ENCODE measurements at regions not wholly inside any gene's neighbourhood (a gene's known extent, or its start where the extent isn't known, plus 50 kb on each side); places are given as distances from the start of the nearest gene placed in this dataset.
"Not testable (repeated sequence)": the region's sequence is repeated elsewhere in the genome, so short reads cannot be mapped to it uniquely, and the experiment has no call there.

- CTCF ChIA-PET, result no interaction called here
- no peaks in the 10 kb centered on the region for H3K36me3 Mint-ChIP-seq (ENCODE audit: low read depth)
- H3K4me3 Mint-ChIP-seq, result no peak overlapping the region
- peaks cover 1% of the 10 kb centered on the region for H3K27me3 Mint-ChIP-seq
- POLR2A ChIA-PET, result no interaction called here
- H3K27ac Mint-ChIP-seq, result no peak overlapping the region
- no peaks in the 10 kb centered on the region for H3K4me1 Mint-ChIP-seq
- DNase-seq, result no peak
- peaks cover 3% of the 10 kb centered on the region for H3K9me3 Mint-ChIP-seq
Observed at GRCh38 chr6:112401083-112401482, 54.0 kb downstream of the RFPL4B start.

GRCh38 chr6:112407101-112407590 lies 60.0 kb downstream of the RFPL4B start:
- Mint-ChIP-seq H3K9me3 (no peaks in the 10 kb centered on the region), H3K27me3 (peaks cover 3% of the 10 kb centered on the region), H3K36me3 (ENCODE audit: low read depth) (no peaks in the 10 kb centered on the region), H3K27ac (no peak overlapping the region), H3K4me1 (no peaks in the 10 kb centered on the region), H3K4me3 (no peak overlapping the region)
- ChIA-PET CTCF (no interaction called here), POLR2A (no interaction called here)
- DNase-seq, result no peak

- Mint-ChIP-seq H3K4me1 (no peaks in the 10 kb centered on the region), H3K36me3 (ENCODE audit: low read depth) (no peaks in the 10 kb centered on the region), H3K9me3 (no peaks in the 10 kb centered on the region), H3K27me3 (peaks cover 3% of the 10 kb centered on the region), H3K27ac (no peak overlapping the region), H3K4me3 (no peak overlapping the region)
- POLR2A ChIA-PET, result no interaction called here
- CTCF ChIA-PET, result no interaction called here
- DNase-seq, result no peak
Observed at GRCh38 chr6:112408522-112408921, 61.4 kb downstream of the RFPL4B start.

- POLR2A ChIA-PET, result no interaction called here
- no peak overlapping the region for H3K4me3 Mint-ChIP-seq
- CTCF ChIA-PET, result no interaction called here
- no peak for DNase-seq
- H3K9me3 Mint-ChIP-seq, result no peaks in the 10 kb centered on the region
- no peak overlapping the region for H3K27ac Mint-ChIP-seq
- H3K4me1 Mint-ChIP-seq, result no peaks in the 10 kb centered on the region
- H3K27me3 Mint-ChIP-seq, result peaks cover 9% of the 10 kb centered on the region
- H3K36me3 Mint-ChIP-seq (ENCODE audit: low read depth), result no peaks in the 10 kb centered on the region
Observed at GRCh38 chr6:112409311-112409710, 62.2 kb downstream of the RFPL4B start.

- H3K36me3 Mint-ChIP-seq (ENCODE audit: low read depth), result no peaks in the 10 kb centered on the region
- POLR2A ChIA-PET, result no interaction called here
- peaks cover 7% of the 10 kb centered on the region for H3K27me3 Mint-ChIP-seq
- CTCF ChIA-PET, result no interaction called here
- no peaks in the 10 kb centered on the region for H3K9me3 Mint-ChIP-seq
- no peak for DNase-seq
- H3K4me3 Mint-ChIP-seq, result no peak overlapping the region
- no peak overlapping the region for H3K27ac Mint-ChIP-seq
- H3K4me1 Mint-ChIP-seq, result no peaks in the 10 kb centered on the region
Observed at GRCh38 chr6:112413780-112414179, 66.7 kb downstream of the RFPL4B start.

GRCh38 chr6:112415366-112415765 lies 68.2 kb downstream of the RFPL4B start:
- H3K27ac Mint-ChIP-seq, result no peak overlapping the region
- no peaks in the 10 kb centered on the region for H3K4me1 Mint-ChIP-seq
- no peak for DNase-seq
- H3K4me3 Mint-ChIP-seq, result no peak overlapping the region
- CTCF ChIA-PET, result no interaction called here
- peaks cover 3% of the 10 kb centered on the region for H3K9me3 Mint-ChIP-seq
- POLR2A ChIA-PET, result interaction anchor here (0.6 kb wide), 1 partner anchor 14 kb away, joined by 10 read pairs; no protein-coding TSS in a partner anchor
- H3K27me3 Mint-ChIP-seq, result peaks cover 7% of the 10 kb centered on the region
- no peaks in the 10 kb centered on the region for H3K36me3 Mint-ChIP-seq (ENCODE audit: low read depth)

- Mint-ChIP-seq H3K9me3 (peaks cover 3% of the 10 kb centered on the region), H3K4me1 (no peaks in the 10 kb centered on the region), H3K27me3 (peaks cover 7% of the 10 kb centered on the region), H3K36me3 (ENCODE audit: low read depth) (no peaks in the 10 kb centered on the region), H3K27ac (no peak overlapping the region), H3K4me3 (no peak overlapping the region)
- DNase-seq, result no peak
- POLR2A ChIA-PET, result no interaction called here
- CTCF ChIA-PET, result no interaction called here
Observed at GRCh38 chr6:112416866-112417265, 69.7 kb downstream of the RFPL4B start.

- H3K4me1 Mint-ChIP-seq; POLR2A ChIA-PET; H3K36me3 Mint-ChIP-seq (ENCODE audit: low read depth); H3K9me3 Mint-ChIP-seq; H3K27me3 Mint-ChIP-seq; H3K27ac Mint-ChIP-seq; DNase-seq; H3K4me3 Mint-ChIP-seq; CTCF ChIA-PET: not testable (repeated sequence)
Observed at GRCh38 chr6:112427011-112427410, 79.9 kb downstream of the RFPL4B start.

GRCh38 chr6:112427499-112427898 lies 80.4 kb downstream of the RFPL4B start:
- H3K4me1 Mint-ChIP-seq, result no peaks in the 10 kb centered on the region
- ChIA-PET CTCF (interaction anchor here (1.0 kb wide), 1 partner anchor 8 kb away, joined by 3 read pairs; no protein-coding TSS in a partner anchor), POLR2A (no interaction called here)
- DNase-seq, result no peak
- H3K27ac Mint-ChIP-seq, result no peak overlapping the region
- H3K27me3 Mint-ChIP-seq, result no peaks in the 10 kb centered on the region
- no peaks in the 10 kb centered on the region for H3K9me3 Mint-ChIP-seq
- H3K4me3 Mint-ChIP-seq, result no peak overlapping the region
- no peaks in the 10 kb centered on the region for H3K36me3 Mint-ChIP-seq (ENCODE audit: low read depth)

GRCh38 chr6:112428477-112428876 lies 81.3 kb downstream of the RFPL4B start:
- H3K9me3 Mint-ChIP-seq, result no peaks in the 10 kb centered on the region
- no peak for DNase-seq
- H3K4me1 Mint-ChIP-seq, result no peaks in the 10 kb centered on the region
- ChIA-PET POLR2A (no interaction called here), CTCF (no interaction called here)
- no peak overlapping the region for H3K4me3 Mint-ChIP-seq
- no peaks in the 10 kb centered on the region for H3K27me3 Mint-ChIP-seq
- H3K27ac Mint-ChIP-seq, result no peak overlapping the region
- H3K36me3 Mint-ChIP-seq (ENCODE audit: low read depth), result no peaks in the 10 kb centered on the region

GRCh38 chr6:112429226-112429625 lies 82.1 kb downstream of the RFPL4B start:
- Mint-ChIP-seq H3K27me3 (no peaks in the 10 kb centered on the region), H3K9me3 (no peaks in the 10 kb centered on the region), H3K4me1 (no peaks in the 10 kb centered on the region), H3K36me3 (ENCODE audit: low read depth) (no peaks in the 10 kb centered on the region), H3K4me3 (no peak overlapping the region), H3K27ac (no peak overlapping the region)
- ChIA-PET POLR2A (interaction anchor here (0.6 kb wide), 1 partner anchor 14 kb away, joined by 10 read pairs; no protein-coding TSS in a partner anchor), CTCF (interaction anchor here (0.6 kb wide), 1 partner anchor 30 kb away, joined by 3 read pairs; no protein-coding TSS in a partner anchor)
- no peak for DNase-seq

GRCh38 chr6:112431803-112432202 lies 84.7 kb downstream of the RFPL4B start:
- no peaks in the 10 kb centered on the region for H3K36me3 Mint-ChIP-seq (ENCODE audit: low read depth)
- CTCF ChIA-PET, result no interaction called here
- no peaks in the 10 kb centered on the region for H3K27me3 Mint-ChIP-seq

GRCh38 chr6:112432853-112433252 lies 85.7 kb downstream of the RFPL4B start:
- no peaks in the 10 kb centered on the region for H3K4me1 Mint-ChIP-seq
- H3K9me3 Mint-ChIP-seq, result no peaks in the 10 kb centered on the region
- POLR2A ChIA-PET, result no interaction called here

More at GRCh38 chr6:112431803-112432202, 84.7 kb downstream of the RFPL4B start:
- H3K9me3 Mint-ChIP-seq, result no peaks in the 10 kb centered on the region
- H3K4me3 Mint-ChIP-seq, result no peak overlapping the region
- no peak for DNase-seq
- POLR2A ChIA-PET, result no interaction called here
- H3K27ac Mint-ChIP-seq, result no peak overlapping the region
- no peaks in the 10 kb centered on the region for H3K4me1 Mint-ChIP-seq

GRCh38 chr6:112433457-112433856 lies 86.3 kb downstream of the RFPL4B start:
- H3K27me3 Mint-ChIP-seq, result peaks cover 2% of the 10 kb centered on the region
- DNase-seq, result no peak
- H3K9me3 Mint-ChIP-seq, result no peaks in the 10 kb centered on the region

More at GRCh38 chr6:112432853-112433252, 85.7 kb downstream of the RFPL4B start:
- Mint-ChIP-seq H3K27me3 (peaks cover 1% of the 10 kb centered on the region), H3K27ac (no peak overlapping the region), H3K36me3 (ENCODE audit: low read depth) (no peaks in the 10 kb centered on the region), H3K4me3 (no peak overlapping the region)
- no peak for DNase-seq
- CTCF ChIA-PET, result no interaction called here

More at GRCh38 chr6:112433457-112433856, 86.3 kb downstream of the RFPL4B start:
- ChIA-PET CTCF (no interaction called here), POLR2A (no interaction called here)
- H3K4me3 Mint-ChIP-seq, result no peak overlapping the region
- no peaks in the 10 kb centered on the region for H3K4me1 Mint-ChIP-seq
- H3K36me3 Mint-ChIP-seq (ENCODE audit: low read depth), result no peaks in the 10 kb centered on the region
- no peak overlapping the region for H3K27ac Mint-ChIP-seq
